ENCODE measurements at regions not wholly inside any gene's neighbourhood (a gene's known extent, or its start where the extent isn't known, plus 50 kb on each side); places are given as distances from the start of the nearest gene placed in this dataset.

- no peak overlapping the region for H3K18ac ChIP-seq (ENCODE audit: extremely low read depth, low read length)
- POLR2A ChIA-PET (ENCODE audit: partially characterized antibody) = interaction anchor here (0.6 kb wide), 1 partner anchor 9 kb away, joined by 4 read pairs; no protein-coding TSS in a partner anchor
- 96% methylated on average over 6 of the region's 6 CpGs; no CpG with 5 or more reads in 1 of the 2 experiments for WGBS, 2 experiments (ENCODE audit: extremely low coverage in 1 of 2, insufficient coverage in 1 of 2, insufficient read length in 1 of 2, insufficient replicate concordance in 2 of 2, low coverage in 1 of 2, low lambda C conversion rate in 2 of 2, missing lambda C conversion rate in 1 of 2)
Observed at GRCh38 chr6:147675281-147675680, 166.8 kb downstream of the SAMD5 start.

More at GRCh38 chr6:147675281-147675680, 166.8 kb downstream of the SAMD5 start:
- no peak for FAIRE-seq
- Histone ChIP-seq H2BK15ac (ENCODE audit: low read length) (no peak overlapping the region), H2BK12ac (ENCODE audit: low read depth, low read length) (no peak overlapping the region), H3K4me3 (ENCODE audit: extremely low read depth in 1 of 4, insufficient read depth in 2 of 4, low read depth in 3 of 4, low read length in 4 of 4) (no peak overlapping the region), H3K27me3 (replicated peaks in 1 of 4; ENCODE audit: control insufficient read depth in 3 of 4, extremely low read depth in 1 of 4, insufficient read depth in 3 of 4, low read length in 3 of 4) (no peaks in the 10 kb centered on the region), H3K27ac (ENCODE audit: low read depth, low read length) (no peak overlapping the region), H3K23me2 (ENCODE audit: low read depth, low read length) (no peaks in the 10 kb centered on the region), H3K4ac (replicated peaks; ENCODE audit: insufficient read length, low read depth, low read length) (no peak overlapping the region), H4K5ac (ENCODE audit: insufficient read length, low read depth, low read length) (no peak overlapping the region), H3K23ac (ENCODE audit: insufficient read length) (no peak overlapping the region), H2BK20ac (ENCODE audit: low read length) (no peak overlapping the region), H3K9ac (replicated peaks in 1 of 4; ENCODE audit: extremely low read depth in 1 of 4, low read depth in 3 of 4, low read length in 3 of 4) (no peak overlapping the region), H3K36me3 (ENCODE audit: control insufficient read depth in 2 of 4, insufficient read depth in 4 of 4, low read length in 3 of 4) (no peaks in the 10 kb centered on the region), H2BK120ac (replicated peaks; ENCODE audit: low read depth, low read length) (no peak overlapping the region), H3K14ac (ENCODE audit: insufficient read length) (no peak overlapping the region), H3K79me2 (ENCODE audit: control insufficient read depth in 1 of 2, insufficient read depth in 2 of 2, low read length in 2 of 2) (no peaks in the 10 kb centered on the region), H3K79me1 (ENCODE audit: low read depth, low read length) (no peaks in the 10 kb centered on the region), H2BK5ac (ENCODE audit: low read depth, low read length) (no peak overlapping the region), H4K20me1 (replicated peaks in 1 of 2; ENCODE audit: control insufficient read depth in 1 of 2, insufficient read depth in 2 of 2, low read length in 2 of 2) (no peaks in the 10 kb centered on the region), H2AK5ac (ENCODE audit: low read depth, low read length) (no peak overlapping the region), H4K8ac (ENCODE audit: extremely low read depth, insufficient read depth, low read length) (no peak overlapping the region), H3K56ac (replicated peaks; ENCODE audit: insufficient read length, low read depth, low read length) (no peak overlapping the region), H3K9me3 (ENCODE audit: insufficient read depth in 2 of 2, low read depth in 1 of 2, low read length in 1 of 2) (no peaks in the 10 kb centered on the region), H4K91ac (replicated peaks; ENCODE audit: insufficient read length, low read length) (no peak overlapping the region), H3K4me2 (ENCODE audit: insufficient read depth in 1 of 2, low read depth in 2 of 2, low read length in 2 of 2) (no peak overlapping the region), H3K4me1 (replicated peaks in 1 of 4; ENCODE audit: control insufficient read depth in 3 of 4, insufficient read depth in 4 of 4, low read length in 3 of 4) (peaks cover 1 to 9% (median 5%) of the 10 kb centered on the region in 4 experiments; a peak in 4 of 7 replicates), H2AFZ (ENCODE audit: low read length) (no peak overlapping the region)
- DNase-seq (ENCODE audit: low read depth in 1 of 2, low spot score in 2 of 2) = no peak
- TF ChIP-seq GABPA (IDR thresholded peaks at IDR 0.05; ENCODE audit: borderline replicate concordance, insufficient read depth, low read length) = no peak
- TF ChIP-seq ATF3 (IDR thresholded peaks at IDR 0.05; ENCODE audit: insufficient read depth, low read depth, low read length) = no peak
- TF ChIP-seq TAF1 (IDR thresholded peaks at IDR 0.05; ENCODE audit: low read depth, low read length) = no peak
- no peak for TF ChIP-seq GTF2F1 (IDR thresholded peaks at IDR 0.05; ENCODE audit: borderline replicate concordance, low read depth, low read length)
- TF ChIP-seq, protein P1, sequence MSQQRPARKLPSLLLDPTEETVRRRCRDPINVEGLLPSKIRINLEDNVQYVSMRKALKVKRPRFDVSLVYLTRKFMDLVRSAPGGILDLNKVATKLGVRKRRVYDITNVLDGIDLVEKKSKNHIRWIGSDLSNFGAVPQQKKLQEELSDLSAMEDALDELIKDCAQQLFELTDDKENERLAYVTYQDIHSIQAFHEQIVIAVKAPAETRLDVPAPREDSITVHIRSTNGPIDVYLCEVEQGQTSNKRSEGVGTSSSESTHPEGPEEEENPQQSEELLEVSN (IDR thresholded peaks at IDR 0.05) = no peak
- no peak for TF ChIP-seq MAX (IDR thresholded peaks at IDR 0.05)
- no peak for TF ChIP-seq CTBP2 (IDR thresholded peaks at IDR 0.05; ENCODE audit: borderline replicate concordance, insufficient read depth, insufficient read length, low read length)
- no peak for TF ChIP-seq PHF8 (conservative IDR thresholded peaks at IDR 0.05; ENCODE audit: low read depth, low read length)
- TF ChIP-seq SP2 (IDR thresholded peaks at IDR 0.05; ENCODE audit: low read length) = no peak
- CTCF ChIA-PET (ENCODE audit: partially characterized antibody) = interaction anchor here (1.0 kb wide), 1 partner anchor 31 kb away, joined by 3 read pairs; no protein-coding TSS in a partner anchor

Data from H1 (cell line).